ENCODE measurements at regions not wholly inside any gene's neighbourhood (a gene's known extent, or its start where the extent isn't known, plus 50 kb on each side); places are given as distances from the start of the nearest gene placed in this dataset.

GRCh38 chr5:124436294-124436693 lies 310.1 kb downstream of the ZNF608 start:
- Histone ChIP-seq H3K27me3 (no peaks in the 10 kb centered on the region), H3K4me3 (no peak overlapping the region), H3K4me1 (no peaks in the 10 kb centered on the region), H3K9me3 (no peaks in the 10 kb centered on the region), H3K36me3 (no peaks in the 10 kb centered on the region), H3K27ac (no peak overlapping the region)
- TF ChIP-seq CTCF (IDR thresholded peaks at IDR 0.05) (no peak), POLR2A (IDR thresholded peaks at IDR 0.05) (no peak)
- no peak for DNase-seq

DNA sequence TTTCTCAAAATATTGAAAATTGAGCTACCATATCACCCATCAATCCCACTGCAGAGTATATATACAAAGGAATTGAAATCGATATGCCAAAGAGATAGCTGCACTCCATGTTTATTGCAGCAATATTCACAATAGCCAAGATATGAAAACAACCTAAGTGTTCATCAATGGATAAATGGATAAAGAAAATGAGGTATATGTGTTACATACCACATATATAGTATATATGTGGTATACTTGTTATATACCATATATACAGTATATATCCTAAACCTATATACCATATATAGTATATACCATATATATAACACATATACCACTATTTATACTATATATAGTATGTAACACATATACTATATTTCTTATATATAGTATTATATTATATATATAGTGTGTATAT lies 313.3 kb downstream of the ZNF608 start:
- H3K4me1 ChIP-seq: no peaks in the 10 kb centered on the region
- TF ChIP-seq CTCF (IDR thresholded peaks at IDR 0.05) (no peak), POLR2A (IDR thresholded peaks at IDR 0.05) (no peak)
- H3K27me3 ChIP-seq: no peaks in the 10 kb centered on the region
- H3K9me3 ChIP-seq: no peaks in the 10 kb centered on the region
- H3K27ac ChIP-seq: no peak overlapping the region
- DNase-seq: no peak
- H3K36me3 ChIP-seq: no peaks in the 10 kb centered on the region
- no peak overlapping the region for H3K4me3 ChIP-seq

DNA sequence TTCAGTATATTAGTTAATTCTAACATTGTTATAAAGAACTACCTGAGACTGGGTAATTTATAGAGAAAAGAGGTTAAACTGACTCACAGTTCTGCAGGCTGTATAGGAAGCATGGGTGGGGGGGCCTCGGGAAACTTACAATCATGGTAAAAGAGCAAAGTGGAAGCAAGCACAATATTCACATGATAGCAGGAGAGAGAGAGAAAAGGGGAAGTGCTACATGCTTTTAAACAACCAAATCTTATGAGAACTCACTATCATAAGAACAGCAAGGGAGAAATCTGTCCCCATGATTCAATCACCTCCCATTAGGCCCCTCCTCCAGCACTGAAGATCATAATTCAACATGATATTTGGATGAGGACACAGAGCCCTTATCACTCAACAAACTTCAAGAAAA lies 324.9 kb downstream of the ZNF608 start:
- Histone ChIP-seq H3K27me3 (no peaks in the 10 kb centered on the region), H3K27ac (no peak overlapping the region), H3K4me1 (no peaks in the 10 kb centered on the region), H3K36me3 (no peaks in the 10 kb centered on the region), H3K4me3 (no peak overlapping the region), H3K9me3 (peaks cover 0 to 3% (median 0%) of the 10 kb centered on the region in 4 donors)
- TF ChIP-seq CTCF (IDR thresholded peaks at IDR 0.05) (no peak), POLR2A (IDR thresholded peaks at IDR 0.05) (no peak)
- no peak for DNase-seq

DNA sequence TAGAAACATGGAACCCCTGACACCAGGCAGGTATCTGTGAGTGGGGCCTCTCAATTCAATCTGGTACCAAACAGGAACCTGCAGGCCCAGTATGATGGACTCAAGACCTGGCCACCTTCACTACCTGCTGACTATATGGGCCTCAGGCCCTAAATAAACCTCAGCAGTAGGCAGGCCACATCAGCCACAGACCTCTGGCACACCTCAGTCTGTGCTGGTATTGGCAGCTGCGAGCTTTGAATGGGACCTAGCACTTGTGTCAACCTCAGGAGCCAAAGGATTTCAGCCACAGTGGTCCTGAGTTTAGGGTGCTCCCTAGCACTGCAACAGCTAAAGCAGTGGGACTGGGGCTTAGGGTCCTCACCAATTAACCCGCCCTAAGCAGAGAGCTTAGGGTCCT lies 325.5 kb downstream of the ZNF608 start:
- H3K36me3 ChIP-seq: no peaks in the 10 kb centered on the region
- H3K27me3 ChIP-seq: no peaks in the 10 kb centered on the region
- H3K27ac ChIP-seq: no peak overlapping the region
- H3K9me3 ChIP-seq: peaks cover 0 to 3% (median 0%) of the 10 kb centered on the region in 4 donors
- DNase-seq: no peak
- H3K4me3 ChIP-seq: no peak overlapping the region
- H3K4me1 ChIP-seq: no peaks in the 10 kb centered on the region
- TF ChIP-seq POLR2A (IDR thresholded peaks at IDR 0.05) (no peak), CTCF (IDR thresholded peaks at IDR 0.05) (no peak)

- TF ChIP-seq POLR2A (IDR thresholded peaks at IDR 0.05): no peak
- TF ChIP-seq CTCF (IDR thresholded peaks at IDR 0.05): no peak
- H3K9me3 ChIP-seq: peaks cover 0 to 3% (median 0%) of the 10 kb centered on the region in 4 donors
- H3K4me3 ChIP-seq: no peak overlapping the region
- no peak for DNase-seq
- H3K27ac ChIP-seq: no peak overlapping the region
- no peaks in the 10 kb centered on the region for H3K27me3 ChIP-seq
- no peaks in the 10 kb centered on the region for H3K36me3 ChIP-seq
- H3K4me1 ChIP-seq: no peaks in the 10 kb centered on the region
Observed at GRCh38 chr5:124419531-124419930, 326.9 kb downstream of the ZNF608 start.

DNA sequence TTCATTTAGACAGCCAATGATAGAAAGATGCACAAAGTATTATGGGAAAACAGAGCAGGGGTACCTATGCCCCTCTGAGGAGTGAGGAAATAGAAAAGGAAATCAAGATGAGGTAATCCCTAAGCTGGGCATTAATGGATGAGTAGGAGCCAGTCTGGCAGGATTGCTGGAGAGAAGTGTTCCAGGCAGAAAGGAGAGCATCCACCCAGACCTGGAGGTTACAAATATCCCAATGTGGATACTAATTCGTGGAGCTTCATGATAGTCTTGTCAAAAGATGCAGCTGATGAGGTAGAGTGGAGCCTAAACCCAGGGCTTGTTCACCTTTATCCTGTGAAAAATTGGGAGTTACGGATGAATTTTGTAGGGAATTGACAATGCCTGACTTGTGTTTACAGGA lies 328.0 kb downstream of the ZNF608 start:
- peaks cover 0 to 3% (median 0%) of the 10 kb centered on the region in 4 donors for H3K9me3 ChIP-seq
- H3K36me3 ChIP-seq: no peaks in the 10 kb centered on the region
- H3K27ac ChIP-seq: no peak overlapping the region
- no peak for DNase-seq
- H3K27me3 ChIP-seq: no peaks in the 10 kb centered on the region
- H3K4me3 ChIP-seq: no peak overlapping the region
- H3K4me1 ChIP-seq: no peaks in the 10 kb centered on the region
- TF ChIP-seq CTCF (IDR thresholded peaks at IDR 0.05) (no peak), POLR2A (IDR thresholded peaks at IDR 0.05) (no peak)
